Esophagus squamous epithelium (tissue), 4 donors: ENCODE measurements at regions not wholly inside any gene's neighbourhood (a gene's known extent, or its start where the extent isn't known, plus 50 kb on each side); places are given as distances from the start of the nearest gene placed in this dataset.

Source experiments
- CTCF ChIP-seq, 6 experiments: fragments of 450-650 bp in 4 of 6; fragments of 200-600 bp in 2 of 6; sonication (generic) in 2 of 6; IDR thresholded peaks; one replicate each; pipeline ENCODE4 v1.5.1; 2016 to 2019; ENCODE audit warnings: antibody characterized with exemption in 6 of 6, mild to moderate bottlenecking in 4 of 6, moderate library complexity in 4 of 6
- POLR2A ChIP-seq, 4 donors: fragments of 450-650 bp; IDR thresholded peaks; one replicate each; pipeline ENCODE4 v1.6.1; 2017; ENCODE audit warnings: antibody characterized with exemption in 4 of 4, mild to moderate bottlenecking in 4 of 4, moderate library complexity in 3 of 4

- TF ChIP-seq POLR2A (IDR thresholded peaks at IDR 0.05), result no peak
- no peak for TF ChIP-seq CTCF (IDR thresholded peaks at IDR 0.05)
Observed at GRCh38 chr20:56981301-56981700, 285.1 kb downstream of the BMP7 start.
